Endothelial cell of umbilical vein (primary cell): ENCODE measurements at regions not wholly inside any gene's neighbourhood (a gene's known extent, or its start where the extent isn't known, plus 50 kb on each side); places are given as distances from the start of the nearest gene placed in this dataset.

ENCODE experiments used
- BruUV-seq: library from RNA; stranded (reverse); fragments of 400-500 nt; replicated peaks from 2 replicates; lab custom pipeline; 2021; lab: Mats Ljungman, UMichigan
- CTCF ChIA-PET: fragments of 300-600, 350-600 bp; sonication (Branson Sonifier 250); formaldehyde crosslinking; loops from one replicate; lab custom pipeline; 2021; ENCODE audit warnings: antibody characterized with exemption, inconsistent platforms; lab: Charles Lee
- POLR2A ChIA-PET: fragments of 300-600, 350-600 bp; sonication (Branson Sonifier 250); formaldehyde crosslinking; loops from one replicate; lab custom pipeline; 2021; ENCODE audit warnings: antibody characterized with exemption, inconsistent platforms; lab: Charles Lee
- DNase-seq: peaks from one replicate; pipeline ENCODE4 v3.0.0-alpha.2; 2011; ENCODE audit warnings: low read depth, low spot score
- FAIRE-seq: peaks from 2 replicates; lab custom pipeline; 2011; peaks lifted over from hg19 to GRCh38; lab: Jason Lieb, UNC
- H2AFZ ChIP-seq: 2 replicates; pipeline ENCODE4 v1.6.0; 2012; ENCODE audit warnings: low read depth, low read length, control low read depth, inconsistent platforms
- H3K27ac ChIP-seq: 2 replicates; pipeline ENCODE4 v1.5.1; 2011; ENCODE audit warnings: low read depth, mild to moderate bottlenecking, control low read depth, low read length, moderate library complexity; ENCODE audit not compliant: insufficient read depth
- H3K27me3 ChIP-seq, 2 experiments: 2 replicates each; pipeline versions ENCODE4 v1.6.0 to v1.6.1; 2011; ENCODE audit warnings: low read length in 2 of 2, mixed read lengths in 1 of 2; ENCODE audit not compliant: control insufficient read depth in 2 of 2, insufficient read depth in 2 of 2
- H3K36me3 ChIP-seq, 2 experiments: 2 replicates in 1 of 2; 3 replicates in 1 of 2; pipeline ENCODE4 v1.5.1; 2011; ENCODE audit warnings: low read length in 2 of 2, mild to moderate bottlenecking in 1 of 2, moderate library complexity in 1 of 2; ENCODE audit not compliant: control insufficient read depth in 2 of 2, insufficient read depth in 2 of 2; ENCODE audit errors: extremely low read depth in 1 of 2
- H3K4me1 ChIP-seq: 3 replicates; pipeline ENCODE4 v1.5.1; 2011; ENCODE audit warnings: mild to moderate bottlenecking, low read length; ENCODE audit not compliant: control insufficient read depth, insufficient read depth; ENCODE audit errors: extremely low read depth
- H3K4me2 ChIP-seq: 2 replicates; pipeline ENCODE4 v1.6.1; 2011; ENCODE audit warnings: low read length, control low read depth, mixed read lengths; ENCODE audit not compliant: insufficient read depth
- H3K4me3 ChIP-seq, 3 experiments: fragments of 200-600 bp in 1 of 3; sonication (generic), shearing (Covaris generic) in 1 of 3; replicated peaks in 1 of 3; 2 replicates each; pipeline ENCODE4 v1.5.1; 2011 to 2016; ENCODE audit warnings: control low read depth in 3 of 3, low read length in 3 of 3, mild to moderate bottlenecking in 2 of 3, inconsistent platforms in 1 of 3, low read depth in 1 of 3, moderate library complexity in 1 of 3; ENCODE audit not compliant: insufficient read depth in 1 of 3
- H3K79me2 ChIP-seq: 2 replicates; pipeline ENCODE4 v1.6.0; 2012; ENCODE audit warnings: low read length, inconsistent platforms; ENCODE audit not compliant: control insufficient read depth, insufficient read depth
- H3K9ac ChIP-seq: replicated peaks from 2 replicates; pipeline ENCODE3; 2011; ENCODE audit warnings: low read length, control low read depth; ENCODE audit not compliant: insufficient read depth; ENCODE audit errors: extremely low read depth
- H3K9me1 ChIP-seq: replicated peaks from 3 replicates; pipeline ENCODE4 v1.6.0; 2011; ENCODE audit warnings: mild to moderate bottlenecking, low read length; ENCODE audit not compliant: control insufficient read depth, insufficient read depth; ENCODE audit errors: extremely low read depth
- H3K9me3 ChIP-seq: replicated peaks from 2 replicates; pipeline ENCODE4 v1.5.1; 2012; ENCODE audit warnings: low read length, inconsistent platforms; ENCODE audit not compliant: control insufficient read depth, insufficient read depth
- H4K20me1 ChIP-seq: replicated peaks from 2 replicates; pipeline ENCODE3; 2011; ENCODE audit warnings: mild to moderate bottlenecking, low read length; ENCODE audit not compliant: control insufficient read depth, insufficient read depth; ENCODE audit errors: extremely low read depth
- EZH2 ChIP-seq: IDR thresholded peaks from 2 replicates; pipeline ENCODE4 v1.6.1; 2012; ENCODE audit warnings: borderline replicate concordance, low read depth, mild to moderate bottlenecking, moderate library complexity, low read length, inconsistent platforms; ENCODE audit not compliant: severe bottlenecking
- FOS ChIP-seq: IDR thresholded peaks from 2 replicates; pipeline ENCODE4 v1.6.1; 2011; ENCODE audit warnings: mild to moderate bottlenecking, low read length, moderate library complexity, borderline replicate concordance; ENCODE audit not compliant: insufficient read depth
- GATA2 ChIP-seq: IDR thresholded peaks from 2 replicates; pipeline ENCODE4 v1.7.0; 2011; ENCODE audit warnings: low read depth, mild to moderate bottlenecking, moderate library complexity, mixed read lengths, low read length; ENCODE audit not compliant: insufficient read length, insufficient read depth
- JUN ChIP-seq: IDR thresholded peaks from 2 replicates; pipeline ENCODE4 v1.6.1; 2011; ENCODE audit warnings: borderline replicate concordance, low read depth; ENCODE audit not compliant: insufficient read length, insufficient read depth
- MYC ChIP-seq: IDR thresholded peaks from one replicate; pipeline ENCODE4 v1.6.1; 2011; ENCODE audit warnings: mild to moderate bottlenecking, low read depth, low read length
- POLR2A ChIP-seq: IDR thresholded peaks from 2 replicates; pipeline ENCODE4 v1.6.1; 2012; ENCODE audit warnings: low read depth, mild to moderate bottlenecking, control low read depth, low read length
- POLR2AphosphoS5 ChIP-seq: IDR thresholded peaks from 2 replicates; pipeline ENCODE4 v1.6.1; 2012; ENCODE audit warnings: low read depth, mild to moderate bottlenecking, control low read depth, low read length, moderate library complexity; ENCODE audit not compliant: insufficient read depth
- dilution Hi-C: fragments of 300-500 bp; cut with MboI; formaldehyde crosslinking; loops from one replicate; pipeline ENCODE4 v1.15.0; 2019; ENCODE audit warnings: low sequenced_read_pairs; ENCODE audit not compliant: extremely low pct_ligation_motif_present
- intact Hi-C: fragments of 100-400 bp; cut with micrococcal nuclease; formaldehyde crosslinking; loops from one replicate; pipeline ENCODE4 v1.10.0; 2022
- TF ChIP-seq, protein P1 (sequence below): IDR thresholded peaks from 2 replicates; pipeline ENCODE4 v1.6.1; 2011; ENCODE audit not compliant: insufficient read depth, insufficient read length
- TF ChIP-seq, protein P2 (sequence below), 2 donors: IDR thresholded peaks; 1 replicate in 1 of 2; 2 replicates in 1 of 2; pipeline ENCODE4 v1.5.1; 2011; ENCODE audit warnings: low read length in 2 of 2, mild to moderate bottlenecking in 2 of 2, moderate library complexity in 2 of 2, control low read depth in 1 of 2, inconsistent platforms in 1 of 2, low read depth in 1 of 2; ENCODE audit not compliant: insufficient read depth in 1 of 2; ENCODE audit errors: extremely low read depth in 1 of 2

DNA sequence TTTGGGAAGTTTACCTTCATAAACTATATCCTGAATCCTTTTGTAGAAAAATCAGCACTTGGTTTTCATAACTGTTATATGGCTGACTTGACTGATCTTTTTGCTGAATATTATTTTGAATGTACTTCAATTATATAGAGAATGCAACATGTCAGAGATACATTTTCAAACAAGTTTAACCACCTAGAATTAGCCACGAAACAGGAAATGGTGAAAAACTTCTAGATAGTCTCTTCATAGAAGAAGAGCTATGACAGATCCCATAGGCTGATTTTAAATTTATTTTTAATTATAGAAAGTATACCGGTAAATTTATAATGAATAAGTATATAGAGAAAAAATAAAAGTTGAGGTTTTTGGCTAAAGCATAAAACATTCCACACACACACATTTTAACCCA is 436.8 kb upstream of the DPPA4 start:
- H3K4me1 ChIP-seq: no peaks in the 10 kb centered on the region
- H3K27ac ChIP-seq: no peak overlapping the region
- H3K9me1 ChIP-seq: no peaks in the 10 kb centered on the region
- H3K9me3 ChIP-seq: no peaks in the 10 kb centered on the region
- no TSS peak for BruUV-seq
- no peaks in the 10 kb centered on the region for H3K79me2 ChIP-seq
- POLR2A ChIA-PET: no interaction called here
- DNase-seq (no peak), FAIRE-seq (no peak)
- no peaks in the 10 kb centered on the region for H4K20me1 ChIP-seq
- H3K4me2 ChIP-seq: no peak overlapping the region
- dilution Hi-C loops (no loop called here), intact Hi-C loops (no loop called here)
- H3K4me3 ChIP-seq: no peak overlapping the region
- CTCF ChIA-PET: no interaction called here
- no peaks in the 10 kb centered on the region for H3K27me3 ChIP-seq
- TF ChIP-seq JUN (no peak), MYC (no peak), EZH2 (no peak), GATA2 (no peak), POLR2A (no peak), FOS (no peak), POLR2AphosphoS5 (no peak)
- TF ChIP-seq, protein P1, sequence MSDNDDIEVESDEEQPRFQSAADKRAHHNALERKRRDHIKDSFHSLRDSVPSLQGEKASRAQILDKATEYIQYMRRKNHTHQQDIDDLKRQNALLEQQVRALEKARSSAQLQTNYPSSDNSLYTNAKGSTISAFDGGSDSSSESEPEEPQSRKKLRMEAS: no peak
- TF ChIP-seq, protein P2, sequence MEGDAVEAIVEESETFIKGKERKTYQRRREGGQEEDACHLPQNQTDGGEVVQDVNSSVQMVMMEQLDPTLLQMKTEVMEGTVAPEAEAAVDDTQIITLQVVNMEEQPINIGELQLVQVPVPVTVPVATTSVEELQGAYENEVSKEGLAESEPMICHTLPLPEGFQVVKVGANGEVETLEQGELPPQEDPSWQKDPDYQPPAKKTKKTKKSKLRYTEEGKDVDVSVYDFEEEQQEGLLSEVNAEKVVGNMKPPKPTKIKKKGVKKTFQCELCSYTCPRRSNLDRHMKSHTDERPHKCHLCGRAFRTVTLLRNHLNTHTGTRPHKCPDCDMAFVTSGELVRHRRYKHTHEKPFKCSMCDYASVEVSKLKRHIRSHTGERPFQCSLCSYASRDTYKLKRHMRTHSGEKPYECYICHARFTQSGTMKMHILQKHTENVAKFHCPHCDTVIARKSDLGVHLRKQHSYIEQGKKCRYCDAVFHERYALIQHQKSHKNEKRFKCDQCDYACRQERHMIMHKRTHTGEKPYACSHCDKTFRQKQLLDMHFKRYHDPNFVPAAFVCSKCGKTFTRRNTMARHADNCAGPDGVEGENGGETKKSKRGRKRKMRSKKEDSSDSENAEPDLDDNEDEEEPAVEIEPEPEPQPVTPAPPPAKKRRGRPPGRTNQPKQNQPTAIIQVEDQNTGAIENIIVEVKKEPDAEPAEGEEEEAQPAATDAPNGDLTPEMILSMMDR (IDR thresholded peaks at IDR 0.05; ENCODE audit: extremely low read depth in 1 of 2, insufficient read depth in 1 of 2, low read depth in 1 of 2, low read length in 2 of 2): no peak
- no peak overlapping the region for H3K9ac ChIP-seq
- H2AFZ ChIP-seq: no peak overlapping the region
- H3K36me3 ChIP-seq: no peaks in the 10 kb centered on the region
